Upper lobe of left lung (tissue), 6 donors: ENCODE measurements at regions not wholly inside any gene's neighbourhood (a gene's known extent, or its start where the extent isn't known, plus 50 kb on each side); places are given as distances from the start of the nearest gene placed in this dataset.

Experiments
- ATAC-seq, 2 donors: fragments of 200-7000 bp; cut with Tn5 transposase; one replicate each; pipeline ENCODE4 v1.9.1; 2022; ENCODE audit warnings: mild to moderate bottlenecking in 2 of 2, moderate library complexity in 2 of 2; ENCODE audit not compliant: low FRiP score in 2 of 2
- DNase-seq, 2 donors: peaks; one replicate each; pipeline ENCODE4 v3.0.0-alpha.2; 2019 to 2020
- H3K27ac ChIP-seq, 4 donors: fragments of 200-600 bp; sonication (generic); one replicate each; pipeline ENCODE4 v1.5.1; 2016 to 2019
- H3K27me3 ChIP-seq, 4 donors: fragments of 200-600 bp; sonication (generic); one replicate each; pipeline ENCODE4 v1.5.1; 2017 to 2019
- H3K36me3 ChIP-seq, 4 donors: fragments of 200-600 bp; sonication (generic); one replicate each; pipeline ENCODE4 v1.5.1; 2016 to 2019
- H3K4me1 ChIP-seq, 4 donors: fragments of 200-600 bp; sonication (generic); one replicate each; pipeline ENCODE4 v1.5.1; 2018 to 2019
- H3K4me3 ChIP-seq, 4 donors: fragments of 200-600 bp; sonication (generic); one replicate each; pipeline ENCODE4 v1.5.1; 2017 to 2019; ENCODE audit warnings: mild to moderate bottlenecking in 2 of 4, moderate library complexity in 1 of 4
- H3K9me3 ChIP-seq, 4 donors: fragments of 200-600 bp; sonication (generic); one replicate each; pipeline ENCODE4 v1.5.1; 2018 to 2019
- CTCF ChIP-seq, 6 experiments: fragments of 450-650 bp in 4 of 6; fragments of 200-600 bp in 2 of 6; sonication (generic) in 2 of 6; IDR thresholded peaks; one replicate each; pipeline ENCODE4 v1.5.1; 2016 to 2019; ENCODE audit warnings: antibody characterized with exemption in 6 of 6
- EP300 ChIP-seq, 4 donors: sonication (generic); formaldehyde crosslinking; IDR thresholded peaks; one replicate each; pipeline ENCODE4 v1.5.1; 2017; ENCODE audit warnings: antibody characterized with exemption in 4 of 4, control low read depth in 2 of 4
- POLR2A ChIP-seq, 4 donors: fragments of 450-650 bp; IDR thresholded peaks; one replicate each; pipeline ENCODE4 v1.5.1; 2016 to 2017; ENCODE audit warnings: antibody characterized with exemption in 4 of 4, mild to moderate bottlenecking in 2 of 4
- POLR2AphosphoS5 ChIP-seq, 2 donors: sonication (generic); formaldehyde crosslinking; IDR thresholded peaks; one replicate each; pipeline ENCODE4 v1.5.1; 2017; ENCODE audit warnings: antibody characterized with exemption in 2 of 2
- WGBS, 2 donors: methylation state at CpG; one replicate each; pipeline ENCODE4 v1.1.5; 2017 to 2018; 5-methylcytosine and 5-hydroxymethylcytosine counted together
- donor health status: DM: no; HTN: no; CAD: no; lungs with moderate emphysema.
- donor health status: DM: no; HTN: yes; CAD: no; lungs with severe emphysema.

- Histone ChIP-seq H3K4me1 (no peaks in the 10 kb centered on the region), H3K27ac (no peak overlapping the region), H3K27me3 (no peaks in the 10 kb centered on the region), H3K9me3 (no peaks in the 10 kb centered on the region), H3K4me3 (no peak overlapping the region), H3K36me3 (no peaks in the 10 kb centered on the region)
- 65 to 71% methylated on average over 3 of the region's 3 CpGs for WGBS, 2 donors
- ATAC-seq, result no peak
- no peak for TF ChIP-seq EP300 (IDR thresholded peaks at IDR 0.05)
- no peak for TF ChIP-seq POLR2A (IDR thresholded peaks at IDR 0.05)
- no peak for TF ChIP-seq POLR2AphosphoS5 (IDR thresholded peaks at IDR 0.05)
- TF ChIP-seq CTCF (IDR thresholded peaks at IDR 0.05), result no peak
- no peak for DNase-seq
Measured at GRCh38 chr2:41774011-41774605, 273.7 kb upstream of the PKDCC start.

- Histone ChIP-seq H3K36me3 (no peaks in the 10 kb centered on the region), H3K4me3 (no peak overlapping the region), H3K27me3 (no peaks in the 10 kb centered on the region), H3K4me1 (no peaks in the 10 kb centered on the region), H3K9me3 (no peaks in the 10 kb centered on the region), H3K27ac (no peak overlapping the region)
- WGBS, 2 donors, result 52 to 59% methylated on average over 4 of the region's 4 CpGs
- ATAC-seq (no peak), DNase-seq (no peak)
- no peak for TF ChIP-seq EP300 (IDR thresholded peaks at IDR 0.05)
- TF ChIP-seq CTCF (IDR thresholded peaks at IDR 0.05), result no peak
- TF ChIP-seq POLR2A (IDR thresholded peaks at IDR 0.05), result no peak
- TF ChIP-seq POLR2AphosphoS5 (IDR thresholded peaks at IDR 0.05), result no peak
Measured at GRCh38 chr2:41775366-41776025, 272.3 kb upstream of the PKDCC start.

- Histone ChIP-seq H3K9me3 (no peaks in the 10 kb centered on the region), H3K4me1 (no peaks in the 10 kb centered on the region), H3K27me3 (no peaks in the 10 kb centered on the region), H3K4me3 (no peak overlapping the region), H3K27ac (no peak overlapping the region), H3K36me3 (no peaks in the 10 kb centered on the region)
- no peak for TF ChIP-seq POLR2AphosphoS5 (IDR thresholded peaks at IDR 0.05)
- no peak for TF ChIP-seq CTCF (IDR thresholded peaks at IDR 0.05)
- TF ChIP-seq EP300 (IDR thresholded peaks at IDR 0.05), result no peak
- TF ChIP-seq POLR2A (IDR thresholded peaks at IDR 0.05), result no peak
- no peak for ATAC-seq
- WGBS, 2 donors, result 37 to 50% methylated on average over 3 of the region's 3 CpGs
- DNase-seq, result no peak
Measured at GRCh38 chr2:41779888-41780287, 267.9 kb upstream of the PKDCC start.

GRCh38 chr2:41782306-41783158 lies 265.3 kb upstream of the PKDCC start:
- H3K36me3 ChIP-seq, result no peaks in the 10 kb centered on the region
- no peak overlapping the region for H3K4me3 ChIP-seq
- no peaks in the 10 kb centered on the region for H3K27me3 ChIP-seq
- H3K4me1 ChIP-seq, result no peaks in the 10 kb centered on the region
- ATAC-seq (peak in 1 of 2 donors; percentile 60), DNase-seq (no peak)
- no peak overlapping the region for H3K27ac ChIP-seq
- WGBS, 2 donors, result 27 to 30% methylated on average over 6 of the region's 6 CpGs
- no peaks in the 10 kb centered on the region for H3K9me3 ChIP-seq
- TF ChIP-seq POLR2AphosphoS5 (IDR thresholded peaks at IDR 0.05), result no peak
- TF ChIP-seq CTCF (IDR thresholded peaks at IDR 0.05), result peak; percentile 49 to 79 (median 65)
- TF ChIP-seq POLR2A (IDR thresholded peaks at IDR 0.05), result no peak
- no peak for TF ChIP-seq EP300 (IDR thresholded peaks at IDR 0.05)
